SU-DHL-6 (cell line): ENCODE measurements at regions not wholly inside any gene's neighbourhood (a gene's known extent, or its start where the extent isn't known, plus 50 kb on each side); places are given as distances from the start of the nearest gene placed in this dataset.
"Not testable (repeated sequence)": the region's sequence is repeated elsewhere in the genome, so short reads cannot be mapped to it uniquely, and the experiment has no call there.

Experiments used
- EZH2phosphoT487 ChIP-seq: fragments of 200-600 bp; sonication (generic), shearing (Covaris generic); conservative IDR thresholded peaks from 2 replicates; pipeline ENCODE4 v1.6.1; 2018; ENCODE audit warnings: mild to moderate bottlenecking, antibody characterized with exemption, low read length, moderate library complexity, mixed read lengths
- TF ChIP-seq, protein P1 (sequence below): fragments of 200-600 bp; sonication (generic); IDR thresholded peaks from one replicate; pipeline ENCODE4 v1.5.1; 2017; ENCODE audit warnings: antibody characterized with exemption, mild to moderate bottlenecking, low read length, moderate library complexity; ENCODE audit not compliant: insufficient read depth, poor library complexity, severe bottlenecking

DNA sequence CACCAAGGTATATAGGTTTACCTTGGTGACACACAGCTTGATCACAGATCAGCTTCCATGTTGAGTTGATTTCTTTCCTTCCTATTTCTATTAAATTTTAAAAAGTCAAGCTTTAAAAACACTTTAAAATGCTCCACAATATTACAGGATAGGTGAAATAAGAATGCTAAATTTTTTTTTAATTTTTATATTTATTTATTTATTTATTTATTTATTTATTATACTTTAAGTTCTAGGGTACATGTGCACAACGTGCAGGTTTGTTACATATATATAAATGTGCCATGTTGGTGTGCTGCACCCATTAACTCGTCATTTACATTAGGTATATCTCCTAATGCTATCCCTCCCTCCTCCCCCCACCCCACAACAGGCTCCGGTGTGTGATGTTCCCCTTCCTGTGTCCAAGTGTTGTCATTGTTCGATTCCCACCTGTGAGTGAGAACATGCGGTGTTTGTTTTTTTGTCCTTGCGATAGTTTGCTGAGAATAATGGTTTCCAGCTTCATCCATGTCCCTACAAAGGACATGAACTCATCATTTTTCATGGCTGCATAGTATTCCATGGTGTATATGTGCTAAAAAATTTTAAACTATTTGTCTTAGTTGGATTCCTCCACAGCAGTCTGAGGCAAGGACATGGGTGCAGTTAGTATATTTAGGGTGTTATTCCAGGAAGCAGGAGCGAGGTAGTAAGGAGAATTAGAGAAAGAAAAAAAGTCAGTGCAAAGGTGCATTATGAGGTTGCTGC, 99.8 kb upstream of the C1GALT1C1 start:
- not testable (repeated sequence) for TF ChIP-seq EZH2phosphoT487
- TF ChIP-seq, protein P1, sequence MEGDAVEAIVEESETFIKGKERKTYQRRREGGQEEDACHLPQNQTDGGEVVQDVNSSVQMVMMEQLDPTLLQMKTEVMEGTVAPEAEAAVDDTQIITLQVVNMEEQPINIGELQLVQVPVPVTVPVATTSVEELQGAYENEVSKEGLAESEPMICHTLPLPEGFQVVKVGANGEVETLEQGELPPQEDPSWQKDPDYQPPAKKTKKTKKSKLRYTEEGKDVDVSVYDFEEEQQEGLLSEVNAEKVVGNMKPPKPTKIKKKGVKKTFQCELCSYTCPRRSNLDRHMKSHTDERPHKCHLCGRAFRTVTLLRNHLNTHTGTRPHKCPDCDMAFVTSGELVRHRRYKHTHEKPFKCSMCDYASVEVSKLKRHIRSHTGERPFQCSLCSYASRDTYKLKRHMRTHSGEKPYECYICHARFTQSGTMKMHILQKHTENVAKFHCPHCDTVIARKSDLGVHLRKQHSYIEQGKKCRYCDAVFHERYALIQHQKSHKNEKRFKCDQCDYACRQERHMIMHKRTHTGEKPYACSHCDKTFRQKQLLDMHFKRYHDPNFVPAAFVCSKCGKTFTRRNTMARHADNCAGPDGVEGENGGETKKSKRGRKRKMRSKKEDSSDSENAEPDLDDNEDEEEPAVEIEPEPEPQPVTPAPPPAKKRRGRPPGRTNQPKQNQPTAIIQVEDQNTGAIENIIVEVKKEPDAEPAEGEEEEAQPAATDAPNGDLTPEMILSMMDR, result not testable (repeated sequence)
